SK-N-SH treated with all-trans-retinoic acid at 6 μM for 48 hours (cell line): ENCODE measurements at regions not wholly inside any gene's neighbourhood (a gene's known extent, or its start where the extent isn't known, plus 50 kb on each side); places are given as distances from the start of the nearest gene placed in this dataset.

Source experiments
- ATAC-seq: fragments of 200-7000 bp; cut with Tn5 transposase; 3 replicates; pipeline ENCODE4 v1.9.1; 2020; ENCODE audit warnings: mild to moderate bottlenecking, moderate library complexity
- ARNTL ChIP-seq: fragments of 450-650 bp; formaldehyde crosslinking; IDR thresholded peaks from 2 replicates; pipeline ENCODE4 v1.5.0; 2020; ENCODE audit warnings: low read depth, mild to moderate bottlenecking, moderate library complexity, borderline replicate concordance
- CREB5 ChIP-seq: fragments of 250-450 bp; sonication (Bioruptor Pico); IDR thresholded peaks from 2 replicates; pipeline ENCODE4 v1.5.1; 2020; ENCODE audit warnings: low read depth, mild to moderate bottlenecking, moderate library complexity
- CSRNP3 ChIP-seq: fragments of 250-450 bp; sonication (Bioruptor Pico); IDR thresholded peaks from 2 replicates; pipeline ENCODE4 v1.5.1; 2021; ENCODE audit warnings: mild to moderate bottlenecking, moderate library complexity
- ESRRG ChIP-seq: fragments of 250-450 bp; sonication (Bioruptor Pico); IDR thresholded peaks from 2 replicates; pipeline ENCODE4 v1.6.1; 2021; ENCODE audit warnings: mild to moderate bottlenecking
- GLIS3 ChIP-seq: fragments of 250-450 bp; sonication (Bioruptor Pico); IDR thresholded peaks from 2 replicates; pipeline ENCODE4 v1.5.0; 2020; ENCODE audit warnings: mild to moderate bottlenecking, moderate library complexity
- OSR1 ChIP-seq: fragments of 250-450 bp; sonication (Bioruptor Pico); IDR thresholded peaks from 2 replicates; pipeline ENCODE4 v1.8.0; 2022; ENCODE audit warnings: moderate library complexity, mild to moderate bottlenecking, inconsistent platforms
- PATZ1 ChIP-seq: fragments of 250-450 bp; sonication (Bioruptor Pico); IDR thresholded peaks from 2 replicates; pipeline ENCODE4 v1.8.0; 2020; ENCODE audit warnings: mild to moderate bottlenecking, moderate library complexity, borderline replicate concordance
- POU6F1 ChIP-seq: fragments of 250-450 bp; sonication (Bioruptor Pico); IDR thresholded peaks from 2 replicates; pipeline ENCODE4 v1.8.0; 2021; ENCODE audit warnings: low read depth, mild to moderate bottlenecking, moderate library complexity, borderline replicate concordance
- PPARA ChIP-seq: fragments of 250-450 bp; sonication (Bioruptor Pico); IDR thresholded peaks from 2 replicates; pipeline ENCODE4 v1.5.0; 2020; ENCODE audit warnings: mild to moderate bottlenecking, borderline replicate concordance
- TOX ChIP-seq: fragments of 250-450 bp; sonication (Bioruptor Pico); IDR thresholded peaks from 2 replicates; pipeline ENCODE4 v1.8.0; 2021; ENCODE audit warnings: mild to moderate bottlenecking, moderate library complexity, borderline replicate concordance
- TSHZ2 ChIP-seq: fragments of 250-450 bp; sonication (Bioruptor Pico); IDR thresholded peaks from 2 replicates; pipeline ENCODE4 v1.5.0; 2020; ENCODE audit warnings: mild to moderate bottlenecking, moderate library complexity
- ZC3H10 ChIP-seq: fragments of 250-450 bp; sonication (Bioruptor Pico); IDR thresholded peaks from 2 replicates; pipeline ENCODE4 v1.5.1; 2021; ENCODE audit warnings: mild to moderate bottlenecking, moderate library complexity
- ZFP3 ChIP-seq: fragments of 250-450 bp; sonication (Bioruptor Pico); IDR thresholded peaks from 2 replicates; pipeline ENCODE4 v1.5.0; 2020; ENCODE audit warnings: mild to moderate bottlenecking, moderate library complexity
- ZFP30 ChIP-seq: fragments of 450-650 bp; formaldehyde crosslinking; IDR thresholded peaks from 2 replicates; pipeline ENCODE4 v1.5.0; 2022; ENCODE audit warnings: mild to moderate bottlenecking, moderate library complexity
- ZNF565 ChIP-seq: fragments of 450-650 bp; formaldehyde crosslinking; conservative IDR thresholded peaks from 2 replicates; pipeline ENCODE4 v1.5.0; 2020; ENCODE audit warnings: low read depth, mild to moderate bottlenecking, moderate library complexity
- ZNF8 ChIP-seq: fragments of 450-650 bp; formaldehyde crosslinking; IDR thresholded peaks from 2 replicates; pipeline ENCODE4 v1.5.0; 2020; ENCODE audit warnings: mild to moderate bottlenecking, moderate library complexity

GRCh38 chr12:81819991-81820633 is 61.0 kb upstream of the PPFIA2 start:
- TF ChIP-seq GLIS3 = no peak
- TF ChIP-seq ZNF8 (CRISPR knock-in tag) = no peak
- TF ChIP-seq ZFP30 = no peak
- TF ChIP-seq ESRRG = no peak
- no peak for TF ChIP-seq PATZ1 (CRISPR knock-in tag)
- no peak for ATAC-seq

GRCh38 chr12:81815611-81816010 is 56.5 kb upstream of the PPFIA2 start:
- no peak for ATAC-seq
- no peak for TF ChIP-seq GLIS3
- no peak for TF ChIP-seq PPARA (CRISPR knock-in tag)
- no peak for TF ChIP-seq ARNTL (CRISPR knock-in tag)
- no peak for TF ChIP-seq POU6F1 (CRISPR knock-in tag)
- TF ChIP-seq ZC3H10 (CRISPR knock-in tag) = no peak

GRCh38 chr12:81811778-81812125 is 52.6 kb upstream of the PPFIA2 start:
- no peak for ATAC-seq
- TF ChIP-seq OSR1 (no peak), POU6F1 (CRISPR knock-in tag) (no peak), PPARA (CRISPR knock-in tag) (no peak), CREB5 (CRISPR knock-in tag) (no peak), ARNTL (CRISPR knock-in tag) (no peak), ESRRG (no peak), ZFP3 (CRISPR knock-in tag) (no peak), TSHZ2 (CRISPR knock-in tag) (no peak)

GRCh38 chr12:81811061-81811777 is 52.1 kb upstream of the PPFIA2 start:
- no peak for ATAC-seq
- no peak for TF ChIP-seq ZNF565 (CRISPR knock-in tag)
- TF ChIP-seq ZFP3 (CRISPR knock-in tag) = no peak
- no peak for TF ChIP-seq TOX (CRISPR knock-in tag)
- TF ChIP-seq CREB5 (CRISPR knock-in tag) = no peak
- TF ChIP-seq PATZ1 (CRISPR knock-in tag) = no peak
- TF ChIP-seq PPARA (CRISPR knock-in tag) = no peak
- no peak for TF ChIP-seq CSRNP3 (CRISPR knock-in tag)
